Trophoblast cell (in vitro differentiated cells and primary cell): ENCODE measurements at regions not wholly inside any gene's neighbourhood (a gene's known extent, or its start where the extent isn't known, plus 50 kb on each side); places are given as distances from the start of the nearest gene placed in this dataset.

Experiments used
- DNase-seq, 2 donors: peaks; one replicate each; pipeline ENCODE4 v3.0.0-alpha.2; 2016
- H2AFZ ChIP-seq: 2 replicates; pipeline ENCODE4 v1.6.1; 2013; ENCODE audit warnings: low read length, moderate library complexity, mild to moderate bottlenecking; ENCODE audit not compliant: insufficient read depth, poor library complexity
- H2AK5ac ChIP-seq: 2 replicates; pipeline ENCODE4 v1.6.1; 2013; ENCODE audit warnings: mild to moderate bottlenecking, low read length
- H2BK120ac ChIP-seq: 2 replicates; pipeline ENCODE4 v1.6.1; 2013; ENCODE audit warnings: low read length, mild to moderate bottlenecking, moderate library complexity; ENCODE audit not compliant: insufficient read depth, poor library complexity
- H2BK12ac ChIP-seq: 2 replicates; pipeline ENCODE4 v1.6.1; 2013; ENCODE audit warnings: mild to moderate bottlenecking, low read length, moderate library complexity
- H2BK5ac ChIP-seq: 2 replicates; pipeline ENCODE4 v1.6.1; 2013; ENCODE audit warnings: low read length, low read depth, moderate library complexity, mild to moderate bottlenecking; ENCODE audit not compliant: poor library complexity
- H3K14ac ChIP-seq: 2 replicates; pipeline ENCODE4 v1.6.1; 2013; ENCODE audit warnings: mild to moderate bottlenecking, low read length
- H3K18ac ChIP-seq: 2 replicates; pipeline ENCODE4 v1.6.1; 2013; ENCODE audit warnings: mild to moderate bottlenecking, low read length
- H3K23ac ChIP-seq: 2 replicates; pipeline ENCODE4 v1.6.1; 2013; ENCODE audit warnings: low read length
- H3K27ac ChIP-seq: 2 replicates; pipeline ENCODE4 v1.5.1; 2013; ENCODE audit warnings: low read depth, mild to moderate bottlenecking, inconsistent platforms, low read length, moderate library complexity
- H3K27me3 ChIP-seq: 2 replicates; pipeline ENCODE4 v1.6.1; 2013; ENCODE audit warnings: inconsistent platforms, mild to moderate bottlenecking, low read length, moderate library complexity; ENCODE audit not compliant: insufficient read depth
- H3K36me3 ChIP-seq, 2 experiments: 1 replicate in 1 of 2; 2 replicates in 1 of 2; pipeline ENCODE4 v1.6.1; 2013; ENCODE audit warnings: low read length in 2 of 2, mild to moderate bottlenecking in 2 of 2, moderate library complexity in 1 of 2; ENCODE audit not compliant: insufficient read depth in 2 of 2, control insufficient read depth in 1 of 2
- H3K4ac ChIP-seq: 2 replicates; pipeline ENCODE4 v1.6.1; 2013; ENCODE audit warnings: low read depth, mild to moderate bottlenecking, low read length, moderate library complexity
- H3K4me1 ChIP-seq, 2 experiments: 1 replicate in 1 of 2; 2 replicates in 1 of 2; pipeline ENCODE4 v1.6.1; 2013; ENCODE audit warnings: low read length in 2 of 2, mild to moderate bottlenecking in 2 of 2, moderate library complexity in 1 of 2; ENCODE audit not compliant: insufficient read depth in 2 of 2, control insufficient read depth in 1 of 2
- H3K4me2 ChIP-seq: 2 replicates; pipeline ENCODE4 v1.6.1; 2013; ENCODE audit warnings: inconsistent platforms, mild to moderate bottlenecking, low read length, moderate library complexity
- H3K4me3 ChIP-seq: 2 replicates; pipeline ENCODE4 v1.5.1; 2013; ENCODE audit warnings: mild to moderate bottlenecking, low read depth, low read length, inconsistent platforms
- H3K79me1 ChIP-seq: one replicate; pipeline ENCODE4 v1.6.1; 2013; ENCODE audit warnings: low read length
- H3K79me2 ChIP-seq: 2 replicates; pipeline ENCODE4 v1.6.1; 2013; ENCODE audit warnings: low read length, mild to moderate bottlenecking; ENCODE audit not compliant: control insufficient read depth, insufficient read depth, poor library complexity
- H3K9ac ChIP-seq: 2 replicates; pipeline ENCODE4 v1.6.1; 2013; ENCODE audit warnings: mild to moderate bottlenecking, low read length
- H3K9me3 ChIP-seq: 2 replicates; pipeline ENCODE4 v1.6.1; 2013; ENCODE audit warnings: low read depth, mild to moderate bottlenecking, control low read depth, inconsistent platforms, low read length; ENCODE audit not compliant: insufficient read depth
- H4K12ac ChIP-seq: 2 replicates; pipeline ENCODE4 v1.6.1; 2013; ENCODE audit warnings: low read depth, mild to moderate bottlenecking, low read length, moderate library complexity
- H4K8ac ChIP-seq: 2 replicates; pipeline ENCODE4 v1.6.1; 2013; ENCODE audit warnings: low read depth, mild to moderate bottlenecking, low read length, moderate library complexity
- H4K91ac ChIP-seq: one replicate; pipeline ENCODE4 v1.6.1; 2013; ENCODE audit warnings: low read depth, mild to moderate bottlenecking, low read length, moderate library complexity
- WGBS: extraction: QIAGEN DNeasy Blood & Tissue Kit; methylation state at CpG from one replicate; pipeline ENCODE4 v1.1.7; 2013; ENCODE audit warnings: missing lambda C conversion rate; ENCODE audit not compliant: insufficient read length, insufficient coverage; ENCODE audit errors: extremely low coverage; 5-methylcytosine and 5-hydroxymethylcytosine counted together

DNA sequence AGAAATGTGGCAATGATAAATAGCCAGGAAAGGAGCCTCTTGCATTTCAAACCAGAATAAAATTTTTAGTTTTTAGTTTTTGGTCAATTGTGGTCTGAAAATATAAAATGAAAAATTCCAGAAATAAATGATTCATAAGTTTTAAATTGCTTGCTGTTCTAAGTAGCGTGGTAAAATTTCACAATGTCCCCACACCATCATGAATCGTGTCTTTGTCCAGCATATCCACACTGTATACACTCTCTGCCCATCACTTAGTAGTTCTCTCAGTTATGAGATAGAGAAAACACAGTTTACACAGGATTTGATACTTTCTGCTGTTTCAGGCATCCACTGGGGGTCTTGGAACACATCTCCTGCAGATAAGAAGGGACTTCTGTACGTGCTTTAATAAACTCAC, 783.9 kb downstream of the TSN start:
- no peak overlapping the region for H3K4me2 ChIP-seq
- WGBS, result no CpG with 5 or more reads among the region's 3 CpGs
- H3K4me3 ChIP-seq, result no peak overlapping the region
- no peaks in the 10 kb centered on the region for H3K79me1 ChIP-seq
- H2BK120ac ChIP-seq, result no peak overlapping the region
- no peak overlapping the region for H3K27ac ChIP-seq
- H2BK12ac ChIP-seq, result no peak overlapping the region
- no peak overlapping the region for H4K8ac ChIP-seq
- DNase-seq, result no peak
- no peak overlapping the region for H3K23ac ChIP-seq
- H2AFZ ChIP-seq, result no peak overlapping the region
- no peaks in the 10 kb centered on the region for H3K79me2 ChIP-seq
- no peaks in the 10 kb centered on the region for H3K27me3 ChIP-seq
- no peaks in the 10 kb centered on the region for H3K9me3 ChIP-seq
- H3K9ac ChIP-seq, result no peak overlapping the region
- H3K4me1 ChIP-seq, result no peaks in the 10 kb centered on the region
- no peak overlapping the region for H3K18ac ChIP-seq
- H2AK5ac ChIP-seq, result no peak overlapping the region
- H3K36me3 ChIP-seq, result no peaks in the 10 kb centered on the region
- H2BK5ac ChIP-seq, result no peak overlapping the region
- H3K14ac ChIP-seq, result no peak overlapping the region
- no peak overlapping the region for H4K91ac ChIP-seq
- H3K4ac ChIP-seq, result no peak overlapping the region
- no peak overlapping the region for H4K12ac ChIP-seq

DNA sequence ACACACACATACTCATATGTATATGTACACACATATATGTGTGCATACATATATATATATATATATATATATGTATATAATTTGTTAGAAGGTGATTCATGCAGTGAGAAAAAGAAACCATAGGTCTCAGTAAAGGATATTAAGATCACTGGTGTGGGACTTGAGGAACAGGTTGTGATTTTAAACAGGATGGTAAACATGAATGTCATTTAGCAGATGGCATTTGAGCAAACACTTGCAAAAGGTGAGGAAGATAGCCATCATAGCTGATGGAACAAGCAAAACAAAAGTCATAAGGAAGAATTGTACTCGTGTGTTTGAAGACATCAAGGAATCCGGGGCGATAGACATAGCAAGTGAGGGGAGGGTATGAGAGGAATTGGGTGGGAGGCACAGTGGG, 784.5 kb downstream of the TSN start:
- no peak overlapping the region for H3K4ac ChIP-seq
- no peaks in the 10 kb centered on the region for H3K27me3 ChIP-seq
- H4K8ac ChIP-seq, result no peak overlapping the region
- no peak overlapping the region for H3K23ac ChIP-seq
- no peak overlapping the region for H3K9ac ChIP-seq
- no peaks in the 10 kb centered on the region for H3K4me1 ChIP-seq
- no peak overlapping the region for H4K12ac ChIP-seq
- no peak overlapping the region for H3K27ac ChIP-seq
- H3K4me2 ChIP-seq, result no peak overlapping the region
- H3K79me1 ChIP-seq, result no peaks in the 10 kb centered on the region
- no peaks in the 10 kb centered on the region for H3K79me2 ChIP-seq
- H3K14ac ChIP-seq, result no peak overlapping the region
- H3K9me3 ChIP-seq, result no peaks in the 10 kb centered on the region
- H2AK5ac ChIP-seq, result no peak overlapping the region
- H3K18ac ChIP-seq, result no peak overlapping the region
- no peak overlapping the region for H4K91ac ChIP-seq
- no CpG with 5 or more reads among the region's 3 CpGs for WGBS
- DNase-seq, result no peak
- H2BK120ac ChIP-seq, result no peak overlapping the region
- no peaks in the 10 kb centered on the region for H3K36me3 ChIP-seq
- H2AFZ ChIP-seq, result no peak overlapping the region
- H2BK12ac ChIP-seq, result no peak overlapping the region
- no peak overlapping the region for H3K4me3 ChIP-seq
- no peak overlapping the region for H2BK5ac ChIP-seq

DNA sequence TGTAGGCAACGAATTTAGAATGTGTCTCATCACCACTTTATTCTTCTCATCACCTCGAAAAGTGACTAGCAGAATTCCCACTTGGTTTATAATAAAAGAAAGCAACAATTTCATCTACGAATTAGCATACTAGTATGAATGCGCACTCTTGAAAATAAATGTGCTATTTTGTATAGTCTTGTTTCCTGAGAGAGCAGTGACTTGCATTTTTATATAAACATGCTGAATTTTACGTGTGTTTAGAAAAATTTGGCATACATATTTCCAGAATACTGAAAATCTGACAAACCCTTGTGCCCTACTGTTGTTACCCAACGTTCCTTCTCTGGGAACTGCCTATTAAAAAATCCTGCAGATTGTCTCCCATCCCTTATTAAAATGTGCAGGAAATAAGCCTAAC, 786.8 kb downstream of the TSN start:
- Histone ChIP-seq H3K79me1 (no peaks in the 10 kb centered on the region), H3K27ac (no peak overlapping the region), H3K9ac (no peak overlapping the region), H2BK120ac (no peak overlapping the region), H3K14ac (no peak overlapping the region), H3K36me3 (no peaks in the 10 kb centered on the region), H3K4me2 (no peak overlapping the region), H3K4me3 (no peak overlapping the region), H2BK12ac (no peak overlapping the region), H3K9me3 (no peaks in the 10 kb centered on the region), H2BK5ac (no peak overlapping the region), H3K27me3 (no peaks in the 10 kb centered on the region), H3K18ac (no peak overlapping the region), H2AFZ (no peak overlapping the region), H3K4me1 (no peaks in the 10 kb centered on the region), H4K12ac (no peak overlapping the region), H3K79me2 (no peaks in the 10 kb centered on the region), H4K8ac (no peak overlapping the region), H4K91ac (no peak overlapping the region), H3K23ac (no peak overlapping the region), H2AK5ac (no peak overlapping the region), H3K4ac (no peak overlapping the region)
- WGBS, result no CpG with 5 or more reads among the region's 6 CpGs
- DNase-seq, result no peak

DNA sequence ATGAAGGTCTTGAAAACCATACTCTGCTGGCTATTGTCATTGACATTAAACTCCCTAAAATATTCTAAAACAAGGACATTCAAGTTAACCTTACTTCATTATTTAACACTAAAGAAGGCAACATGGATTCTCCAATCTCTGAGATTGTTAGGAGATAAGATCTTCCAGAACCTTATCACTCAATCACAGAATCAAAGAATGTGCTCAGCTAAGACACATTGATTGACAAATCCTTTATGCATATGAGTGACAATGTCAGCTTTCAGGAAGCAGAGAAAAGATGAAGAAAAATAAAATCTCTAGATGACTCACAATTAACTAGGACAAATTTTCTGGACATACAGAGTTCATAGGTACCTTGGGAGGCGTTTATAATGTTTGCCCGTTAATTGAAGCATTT, 787.2 kb downstream of the TSN start:
- Histone ChIP-seq H3K9me3 (no peaks in the 10 kb centered on the region), H3K23ac (no peak overlapping the region), H3K36me3 (no peaks in the 10 kb centered on the region), H3K4me2 (no peak overlapping the region), H3K14ac (no peak overlapping the region), H3K9ac (no peak overlapping the region), H3K79me2 (no peaks in the 10 kb centered on the region), H2BK12ac (no peak overlapping the region), H3K4me1 (no peaks in the 10 kb centered on the region), H4K8ac (no peak overlapping the region), H4K12ac (no peak overlapping the region), H4K91ac (no peak overlapping the region), H2BK5ac (no peak overlapping the region), H3K27ac (no peak overlapping the region), H2AFZ (no peak overlapping the region), H2AK5ac (no peak overlapping the region), H3K4me3 (no peak overlapping the region), H3K18ac (no peak overlapping the region), H3K27me3 (no peaks in the 10 kb centered on the region), H3K4ac (no peak overlapping the region), H2BK120ac (no peak overlapping the region), H3K79me1 (no peaks in the 10 kb centered on the region)
- WGBS, result no CpG with 5 or more reads among the region's 2 CpGs
- DNase-seq, result no peak
